ENCODE measurements at regions not wholly inside any gene's neighbourhood (a gene's known extent, or its start where the extent isn't known, plus 50 kb on each side); places are given as distances from the start of the nearest gene placed in this dataset.

DNA sequence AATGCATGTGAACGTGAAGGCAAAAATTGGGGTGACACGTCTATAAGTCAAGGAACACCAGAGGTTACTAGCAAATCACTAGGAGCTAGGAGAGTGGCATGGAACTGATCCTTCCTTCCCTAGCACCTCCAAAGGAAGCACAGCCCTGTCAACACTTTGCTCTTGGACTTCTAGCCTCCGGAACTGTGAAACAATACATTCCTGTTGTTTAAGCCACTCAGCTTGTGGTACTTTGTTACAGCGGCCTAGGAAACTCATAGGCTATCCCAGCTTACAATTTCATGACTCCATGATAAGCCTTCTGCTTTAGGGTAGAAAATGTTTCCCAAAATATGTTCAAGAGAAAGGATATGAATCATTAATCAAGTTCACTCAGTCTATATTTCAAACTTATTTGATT, 798.1 kb downstream of the DCDC2C start (continued):
- TF ChIP-seq, protein P1, sequence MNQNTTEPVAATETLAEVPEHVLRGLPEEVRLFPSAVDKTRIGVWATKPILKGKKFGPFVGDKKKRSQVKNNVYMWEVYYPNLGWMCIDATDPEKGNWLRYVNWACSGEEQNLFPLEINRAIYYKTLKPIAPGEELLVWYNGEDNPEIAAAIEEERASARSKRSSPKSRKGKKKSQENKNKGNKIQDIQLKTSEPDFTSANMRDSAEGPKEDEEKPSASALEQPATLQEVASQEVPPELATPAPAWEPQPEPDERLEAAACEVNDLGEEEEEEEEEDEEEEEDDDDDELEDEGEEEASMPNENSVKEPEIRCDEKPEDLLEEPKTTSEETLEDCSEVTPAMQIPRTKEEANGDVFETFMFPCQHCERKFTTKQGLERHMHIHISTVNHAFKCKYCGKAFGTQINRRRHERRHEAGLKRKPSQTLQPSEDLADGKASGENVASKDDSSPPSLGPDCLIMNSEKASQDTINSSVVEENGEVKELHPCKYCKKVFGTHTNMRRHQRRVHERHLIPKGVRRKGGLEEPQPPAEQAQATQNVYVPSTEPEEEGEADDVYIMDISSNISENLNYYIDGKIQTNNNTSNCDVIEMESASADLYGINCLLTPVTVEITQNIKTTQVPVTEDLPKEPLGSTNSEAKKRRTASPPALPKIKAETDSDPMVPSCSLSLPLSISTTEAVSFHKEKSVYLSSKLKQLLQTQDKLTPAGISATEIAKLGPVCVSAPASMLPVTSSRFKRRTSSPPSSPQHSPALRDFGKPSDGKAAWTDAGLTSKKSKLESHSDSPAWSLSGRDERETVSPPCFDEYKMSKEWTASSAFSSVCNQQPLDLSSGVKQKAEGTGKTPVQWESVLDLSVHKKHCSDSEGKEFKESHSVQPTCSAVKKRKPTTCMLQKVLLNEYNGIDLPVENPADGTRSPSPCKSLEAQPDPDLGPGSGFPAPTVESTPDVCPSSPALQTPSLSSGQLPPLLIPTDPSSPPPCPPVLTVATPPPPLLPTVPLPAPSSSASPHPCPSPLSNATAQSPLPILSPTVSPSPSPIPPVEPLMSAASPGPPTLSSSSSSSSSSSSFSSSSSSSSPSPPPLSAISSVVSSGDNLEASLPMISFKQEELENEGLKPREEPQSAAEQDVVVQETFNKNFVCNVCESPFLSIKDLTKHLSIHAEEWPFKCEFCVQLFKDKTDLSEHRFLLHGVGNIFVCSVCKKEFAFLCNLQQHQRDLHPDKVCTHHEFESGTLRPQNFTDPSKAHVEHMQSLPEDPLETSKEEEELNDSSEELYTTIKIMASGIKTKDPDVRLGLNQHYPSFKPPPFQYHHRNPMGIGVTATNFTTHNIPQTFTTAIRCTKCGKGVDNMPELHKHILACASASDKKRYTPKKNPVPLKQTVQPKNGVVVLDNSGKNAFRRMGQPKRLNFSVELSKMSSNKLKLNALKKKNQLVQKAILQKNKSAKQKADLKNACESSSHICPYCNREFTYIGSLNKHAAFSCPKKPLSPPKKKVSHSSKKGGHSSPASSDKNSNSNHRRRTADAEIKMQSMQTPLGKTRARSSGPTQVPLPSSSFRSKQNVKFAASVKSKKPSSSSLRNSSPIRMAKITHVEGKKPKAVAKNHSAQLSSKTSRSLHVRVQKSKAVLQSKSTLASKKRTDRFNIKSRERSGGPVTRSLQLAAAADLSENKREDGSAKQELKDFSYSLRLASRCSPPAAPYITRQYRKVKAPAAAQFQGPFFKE (tag by site-specific recombination; IDR thresholded peaks at IDR 0.05; ENCODE audit: borderline replicate concordance), result no peak
- TF ChIP-seq ZNF223 (tag by site-specific recombination; IDR thresholded peaks at IDR 0.05), result no peak

DNA sequence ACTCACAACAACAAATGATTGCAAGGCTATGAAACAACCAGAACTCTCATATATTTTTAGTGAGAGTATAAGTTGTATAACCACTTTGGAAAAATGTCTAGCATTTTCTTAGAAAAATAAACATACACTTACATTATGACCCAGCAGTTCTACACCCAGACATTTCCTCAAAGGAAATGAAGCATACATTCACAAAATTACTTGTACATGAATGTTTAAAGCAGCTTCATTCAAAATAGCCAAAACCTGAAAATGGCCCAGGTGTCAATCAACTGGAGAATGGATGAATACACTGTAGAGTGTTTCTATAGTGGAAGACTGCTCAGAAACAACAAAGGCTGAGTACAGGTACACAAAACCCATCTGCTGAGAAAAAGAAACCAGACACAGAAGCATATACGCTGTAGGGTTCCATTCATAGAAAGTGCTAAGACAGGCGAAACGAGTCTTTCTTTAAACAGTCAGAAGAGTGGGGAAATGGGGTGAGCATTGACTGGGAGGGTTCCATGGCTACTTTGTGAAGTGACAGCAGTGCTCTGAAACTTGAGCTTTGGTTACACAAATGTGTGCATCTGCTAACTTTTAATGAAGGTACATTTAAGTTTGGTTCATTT, 799.0 kb downstream of the DCDC2C start:
- Histone ChIP-seq H3K36me3 (ENCODE audit: control insufficient read depth in 2 of 2, insufficient read depth in 1 of 2, low read length in 2 of 2) (no peaks in the 10 kb centered on the region), H3K4me3 (ENCODE audit: low read depth, low read length) (no peak overlapping the region), H3K9me3 (ENCODE audit: control insufficient read depth, insufficient read depth, low read depth, low read length) (no peaks in the 10 kb centered on the region), H3K4me1 (ENCODE audit: control insufficient read depth, insufficient read depth, low read length) (no peaks in the 10 kb centered on the region), H3K27ac (ENCODE audit: extremely low read depth, low read depth, low read length) (no peak overlapping the region)
- ChIA-PET POLR2A (no interaction called here), CTCF (no interaction called here)
- TF ChIP-seq, protein P2, sequence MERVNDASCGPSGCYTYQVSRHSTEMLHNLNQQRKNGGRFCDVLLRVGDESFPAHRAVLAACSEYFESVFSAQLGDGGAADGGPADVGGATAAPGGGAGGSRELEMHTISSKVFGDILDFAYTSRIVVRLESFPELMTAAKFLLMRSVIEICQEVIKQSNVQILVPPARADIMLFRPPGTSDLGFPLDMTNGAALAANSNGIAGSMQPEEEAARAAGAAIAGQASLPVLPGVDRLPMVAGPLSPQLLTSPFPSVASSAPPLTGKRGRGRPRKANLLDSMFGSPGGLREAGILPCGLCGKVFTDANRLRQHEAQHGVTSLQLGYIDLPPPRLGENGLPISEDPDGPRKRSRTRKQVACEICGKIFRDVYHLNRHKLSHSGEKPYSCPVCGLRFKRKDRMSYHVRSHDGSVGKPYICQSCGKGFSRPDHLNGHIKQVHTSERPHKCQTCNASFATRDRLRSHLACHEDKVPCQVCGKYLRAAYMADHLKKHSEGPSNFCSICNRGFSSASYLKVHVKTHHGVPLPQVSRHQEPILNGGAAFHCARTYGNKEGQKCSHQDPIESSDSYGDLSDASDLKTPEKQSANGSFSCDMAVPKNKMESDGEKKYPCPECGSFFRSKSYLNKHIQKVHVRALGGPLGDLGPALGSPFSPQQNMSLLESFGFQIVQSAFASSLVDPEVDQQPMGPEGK (tag by site-specific recombination; IDR thresholded peaks at IDR 0.05), result no peak
- TF ChIP-seq ZFP69B (tag by site-specific recombination; IDR thresholded peaks at IDR 0.05) (no peak), ZNF629 (tag by site-specific recombination; IDR thresholded peaks at IDR 0.05) (no peak), HOXA7 (CRISPR knock-in tag; IDR thresholded peaks at IDR 0.05; ENCODE audit: borderline replicate concordance) (no peak), ZNF585B (tag by site-specific recombination; IDR thresholded peaks at IDR 0.05) (no peak), SCRT1 (tag by site-specific recombination; IDR thresholded peaks at IDR 0.05; ENCODE audit: borderline replicate concordance) (no peak), SP3 (tag by site-specific recombination; IDR thresholded peaks at IDR 0.05) (no peak)
- TF ChIP-seq, protein P3, sequence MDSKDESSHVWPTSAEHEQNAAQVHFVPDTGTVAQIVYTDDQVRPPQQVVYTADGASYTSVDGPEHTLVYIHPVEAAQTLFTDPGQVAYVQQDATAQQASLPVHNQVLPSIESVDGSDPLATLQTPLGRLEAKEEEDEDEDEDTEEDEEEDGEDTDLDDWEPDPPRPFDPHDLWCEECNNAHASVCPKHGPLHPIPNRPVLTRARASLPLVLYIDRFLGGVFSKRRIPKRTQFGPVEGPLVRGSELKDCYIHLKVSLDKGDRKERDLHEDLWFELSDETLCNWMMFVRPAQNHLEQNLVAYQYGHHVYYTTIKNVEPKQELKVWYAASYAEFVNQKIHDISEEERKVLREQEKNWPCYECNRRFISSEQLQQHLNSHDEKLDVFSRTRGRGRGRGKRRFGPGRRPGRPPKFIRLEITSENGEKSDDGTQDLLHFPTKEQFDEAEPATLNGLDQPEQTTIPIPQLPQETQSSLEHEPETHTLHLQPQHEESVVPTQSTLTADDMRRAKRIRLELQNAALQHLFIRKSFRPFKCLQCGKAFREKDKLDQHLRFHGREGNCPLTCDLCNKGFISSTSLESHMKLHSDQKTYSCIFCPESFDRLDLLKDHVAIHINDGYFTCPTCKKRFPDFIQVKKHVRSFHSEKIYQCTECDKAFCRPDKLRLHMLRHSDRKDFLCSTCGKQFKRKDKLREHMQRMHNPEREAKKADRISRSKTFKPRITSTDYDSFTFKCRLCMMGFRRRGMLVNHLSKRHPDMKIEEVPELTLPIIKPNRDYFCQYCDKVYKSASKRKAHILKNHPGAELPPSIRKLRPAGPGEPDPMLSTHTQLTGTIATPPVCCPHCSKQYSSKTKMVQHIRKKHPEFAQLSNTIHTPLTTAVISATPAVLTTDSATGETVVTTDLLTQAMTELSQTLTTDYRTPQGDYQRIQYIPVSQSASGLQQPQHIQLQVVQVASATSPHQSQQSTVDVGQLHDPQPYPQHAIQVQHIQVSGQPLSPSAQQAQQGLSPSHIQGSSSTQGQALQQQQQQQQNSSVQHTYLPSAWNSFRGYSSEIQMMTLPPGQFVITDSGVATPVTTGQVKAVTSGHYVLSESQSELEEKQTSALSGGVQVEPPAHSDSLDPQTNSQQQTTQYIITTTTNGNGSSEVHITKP (tag by site-specific recombination; IDR thresholded peaks at IDR 0.05), result no peak
- TF ChIP-seq, protein P4, sequence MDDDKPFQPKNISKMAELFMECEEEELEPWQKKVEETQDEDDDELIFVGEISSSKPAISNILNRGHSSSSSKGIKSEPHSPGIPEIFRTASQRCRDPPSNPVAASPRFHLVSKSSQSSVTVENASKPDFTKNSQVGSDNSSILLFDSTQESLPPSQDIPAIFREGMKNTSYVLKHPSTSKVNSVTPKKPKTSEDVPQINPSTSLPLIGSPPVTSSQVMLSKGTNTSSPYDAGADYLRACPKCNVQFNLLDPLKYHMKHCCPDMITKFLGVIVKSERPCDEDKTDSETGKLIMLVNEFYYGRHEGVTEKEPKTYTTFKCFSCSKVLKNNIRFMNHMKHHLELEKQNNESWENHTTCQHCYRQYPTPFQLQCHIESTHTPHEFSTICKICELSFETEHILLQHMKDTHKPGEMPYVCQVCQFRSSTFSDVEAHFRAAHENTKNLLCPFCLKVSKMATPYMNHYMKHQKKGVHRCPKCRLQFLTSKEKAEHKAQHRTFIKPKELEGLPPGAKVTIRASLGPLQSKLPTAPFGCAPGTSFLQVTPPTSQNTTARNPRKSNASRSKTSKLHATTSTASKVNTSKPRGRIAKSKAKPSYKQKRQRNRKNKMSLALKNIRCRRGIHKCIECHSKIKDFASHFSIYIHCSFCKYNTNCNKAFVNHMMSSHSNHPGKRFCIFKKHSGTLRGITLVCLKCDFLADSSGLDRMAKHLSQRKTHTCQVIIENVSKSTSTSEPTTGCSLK (tag by site-specific recombination; IDR thresholded peaks at IDR 0.05), result no peak
